ENCODE measurements at regions not wholly inside any gene's neighbourhood (a gene's known extent, or its start where the extent isn't known, plus 50 kb on each side); places are given as distances from the start of the nearest gene placed in this dataset.

DNA sequence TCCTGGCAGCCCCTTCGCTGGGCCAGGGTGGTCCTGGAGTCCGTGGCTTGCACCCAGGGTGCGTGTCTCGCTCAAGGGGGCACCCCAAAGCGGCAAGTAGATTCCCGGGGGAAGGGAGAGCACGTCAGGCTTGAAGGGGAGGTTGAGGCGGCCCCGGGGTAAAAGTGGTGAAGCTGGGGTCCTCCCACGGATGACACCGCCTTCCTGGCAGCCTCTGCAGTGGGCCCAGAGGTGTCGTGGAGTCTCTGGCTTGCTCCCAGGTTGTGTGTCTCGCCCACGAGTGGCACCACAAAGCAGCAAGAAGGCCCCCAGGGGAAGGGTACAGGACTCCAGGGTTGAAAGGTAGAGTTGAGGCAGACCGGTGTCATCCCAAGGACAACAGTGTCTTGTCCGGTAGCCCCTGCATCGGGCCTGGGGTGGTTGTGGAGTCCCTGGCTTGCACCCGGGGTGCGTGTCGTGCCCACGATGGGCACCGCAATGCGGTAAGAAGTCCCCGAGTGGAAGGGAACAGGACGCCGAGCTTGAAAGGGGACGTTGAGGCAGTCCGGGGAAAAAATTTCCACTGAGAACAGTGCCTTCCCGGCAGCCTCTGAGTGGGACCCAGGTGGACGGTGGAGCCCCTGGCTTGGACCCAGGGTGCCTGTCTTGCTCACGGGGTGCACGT, 158.0 kb upstream of the ALG10B start:
- TF ChIP-seq POLR2A (IDR thresholded peaks at IDR 0.05; ENCODE audit: low read length) (no peak), GATA1 (IDR thresholded peaks at IDR 0.05; ENCODE audit: low read depth, low read length) (no peak)

Measured in erythroblast (primary cell).